Endodermal cell (in vitro differentiated cells): ENCODE measurements at regions not wholly inside any gene's neighbourhood (a gene's known extent, or its start where the extent isn't known, plus 50 kb on each side); places are given as distances from the start of the nearest gene placed in this dataset.

Source experiments
- DNase-seq: peaks from one replicate; pipeline ENCODE4 v3.0.0-alpha.2; 2017
- H3K27ac ChIP-seq: 2 replicates; pipeline ENCODE4 v1.5.1; 2013; ENCODE audit warnings: mild to moderate bottlenecking, low read depth, low read length, moderate library complexity
- H3K27me3 ChIP-seq: 2 replicates; pipeline ENCODE4 v1.6.1; 2013; ENCODE audit warnings: mild to moderate bottlenecking, low read length, moderate library complexity; ENCODE audit not compliant: insufficient read depth, control insufficient read depth, poor library complexity, severe bottlenecking
- H3K36me3 ChIP-seq: 2 replicates; pipeline ENCODE4 v1.7.0; 2013; ENCODE audit warnings: mild to moderate bottlenecking, low read length, moderate library complexity; ENCODE audit not compliant: control insufficient read depth, insufficient read depth
- H3K4me1 ChIP-seq: one replicate; pipeline ENCODE4 v1.7.0; 2013; ENCODE audit warnings: low read length; ENCODE audit not compliant: control insufficient read depth, insufficient read depth
- H3K4me3 ChIP-seq: 2 replicates; pipeline ENCODE4 v1.5.1; 2013; ENCODE audit warnings: mild to moderate bottlenecking, low read length, moderate library complexity
- H3K9ac ChIP-seq: 2 replicates; pipeline ENCODE4 v1.6.1; 2013; ENCODE audit warnings: mild to moderate bottlenecking, low read length, moderate library complexity; ENCODE audit not compliant: poor library complexity, severe bottlenecking; ENCODE audit errors: extremely low read depth
- H3K9me3 ChIP-seq: 2 replicates; pipeline ENCODE4 v1.6.1; 2013; ENCODE audit warnings: mild to moderate bottlenecking, low read length, moderate library complexity; ENCODE audit not compliant: control insufficient read depth
- H3K27ac Mint-ChIP-seq: 2 replicates; pipeline ENCODE4 v1.8.0; 2020; ENCODE audit warnings: mixed read lengths
- H3K27me3 Mint-ChIP-seq: 2 replicates; pipeline ENCODE4 v1.8.0; 2021; ENCODE audit warnings: mild to moderate bottlenecking, mixed read lengths; ENCODE audit not compliant: insufficient read depth
- H3K36me3 Mint-ChIP-seq: 2 replicates; pipeline ENCODE4 v1.8.0; 2020; ENCODE audit warnings: low read depth, mixed read lengths
- H3K4me1 Mint-ChIP-seq: 2 replicates; pipeline ENCODE4 v1.8.0; 2020; ENCODE audit warnings: mixed read lengths
- H3K4me3 Mint-ChIP-seq: 2 replicates; pipeline ENCODE4 v1.8.0; 2020; ENCODE audit warnings: mild to moderate bottlenecking, moderate library complexity, mixed read lengths
- H3K9me3 Mint-ChIP-seq: 2 replicates; pipeline ENCODE4 v1.8.0; 2020; ENCODE audit warnings: mild to moderate bottlenecking, mixed read lengths
- CTCF ChIP-seq: fragments of 200-600 bp; sonication (generic); conservative IDR thresholded peaks from 2 replicates; pipeline ENCODE4 v1.5.0; 2021; ENCODE audit warnings: antibody characterized with exemption, mild to moderate bottlenecking
- WGBS, 2 experiments: methylation state at CpG; one replicate each; pipeline versions ENCODE4 v1.1.5 to v1.1.7; 2013; ENCODE audit warnings: missing lambda C conversion rate in 2 of 2, mixed read lengths in 1 of 2; ENCODE audit not compliant: insufficient coverage in 1 of 2, insufficient read length in 1 of 2; 5-methylcytosine and 5-hydroxymethylcytosine counted together

- no peak overlapping the region for H3K9ac ChIP-seq
- H3K9me3 ChIP-seq = peaks cover 22% of the 10 kb centered on the region
- H3K4me3 ChIP-seq = no peak overlapping the region
- no peak overlapping the region for H3K27ac ChIP-seq
- Mint-ChIP-seq H3K4me1 (no peaks in the 10 kb centered on the region), H3K27me3 (peaks cover 2% of the 10 kb centered on the region), H3K36me3 (no peaks in the 10 kb centered on the region), H3K9me3 (peaks cover 19% of the 10 kb centered on the region), H3K4me3 (no peak overlapping the region), H3K27ac (no peak overlapping the region)
- WGBS, 2 experiments = 84 to 90% methylated on average over 3 to 5 of the region's 5 CpGs
- no peaks in the 10 kb centered on the region for H3K27me3 ChIP-seq
- peak; percentile 17 for DNase-seq
- H3K36me3 ChIP-seq = no peaks in the 10 kb centered on the region
- no peaks in the 10 kb centered on the region for H3K4me1 ChIP-seq
- no peak for TF ChIP-seq CTCF
These were observed 250.8 kb upstream of the B3GAT1 start for GRCh38 chr11:134662629-134663360.

GRCh38 chr11:134661660-134662059 lies 249.6 kb upstream of the B3GAT1 start:
- no peak overlapping the region for H3K27ac Mint-ChIP-seq
- Histone ChIP-seq H3K4me3 (no peak overlapping the region), H3K27me3 (no peaks in the 10 kb centered on the region), H3K9ac (no peak overlapping the region), H3K27ac (no peak overlapping the region), H3K36me3 (no peaks in the 10 kb centered on the region), H3K4me1 (no peaks in the 10 kb centered on the region), H3K9me3 (peaks cover 22% of the 10 kb centered on the region)
- H3K27me3 Mint-ChIP-seq = peaks cover 2% of the 10 kb centered on the region
- 93 to 95% methylated on average over 4 to 5 of the region's 5 CpGs for WGBS, 2 experiments
- H3K36me3 Mint-ChIP-seq = no peaks in the 10 kb centered on the region
- peaks cover 19% of the 10 kb centered on the region for H3K9me3 Mint-ChIP-seq
- H3K4me1 Mint-ChIP-seq = no peaks in the 10 kb centered on the region
- no peak for TF ChIP-seq CTCF
- H3K4me3 Mint-ChIP-seq = no peak overlapping the region
- DNase-seq = peak; percentile 20

- Mint-ChIP-seq H3K4me3 (no peak overlapping the region), H3K27ac (no peak overlapping the region), H3K27me3 (peaks cover 2% of the 10 kb centered on the region), H3K36me3 (no peaks in the 10 kb centered on the region), H3K4me1 (no peaks in the 10 kb centered on the region), H3K9me3 (peaks cover 19% of the 10 kb centered on the region)
- Histone ChIP-seq H3K36me3 (no peaks in the 10 kb centered on the region), H3K4me1 (no peaks in the 10 kb centered on the region), H3K9me3 (peaks cover 22% of the 10 kb centered on the region), H3K4me3 (no peak overlapping the region), H3K27ac (no peak overlapping the region), H3K9ac (no peak overlapping the region), H3K27me3 (no peaks in the 10 kb centered on the region)
- no peak for TF ChIP-seq CTCF
- WGBS, 2 experiments = 78 to 83% methylated on average over 1 of the region's 1 CpG
- peak; percentile 7 for DNase-seq
These were observed 248.4 kb upstream of the B3GAT1 start for GRCh38 chr11:134660416-134660815.
